GM20000 (cell line): ENCODE measurements at regions not wholly inside any gene's neighbourhood (a gene's known extent, or its start where the extent isn't known, plus 50 kb on each side); places are given as distances from the start of the nearest gene placed in this dataset.
A peak's percentile ranks its signal among the peaks of the same experiment; 100 is the strongest.

Experiments
- DNase-seq: peaks from one replicate; pipeline ENCODE4 v3.0.0; 2012; ENCODE audit warnings: low spot score
- CTCF ChIP-seq: IDR thresholded peaks from 2 replicates; pipeline ENCODE4 v1.5.1; 2012; ENCODE audit warnings: mild to moderate bottlenecking, control low read depth; ENCODE audit errors: extremely low read depth, missing control alignments

GRCh38 chr9:23567516-23568165 lies 258.4 kb downstream of the ELAVL2 start:
- TF ChIP-seq CTCF: no peak
- DNase-seq: no peak

- peak; percentile 5 for DNase-seq
- no peak for TF ChIP-seq CTCF
Measured at GRCh38 chr9:23571414-23572104, 254.5 kb downstream of the ELAVL2 start.

GRCh38 chr9:23573800-23574199 lies 252.2 kb downstream of the ELAVL2 start:
- TF ChIP-seq CTCF: no peak

GRCh38 chr9:23577611-23578010 lies 248.4 kb downstream of the ELAVL2 start:
- TF ChIP-seq CTCF: no peak
- no peak for DNase-seq

More at GRCh38 chr9:23573800-23574199, 252.2 kb downstream of the ELAVL2 start:
- DNase-seq: no peak

- DNase-seq: no peak
- no peak for TF ChIP-seq CTCF
Measured at GRCh38 chr9:23581931-23582330, 244.1 kb downstream of the ELAVL2 start.

- TF ChIP-seq CTCF: no peak
- DNase-seq: no peak
Measured at GRCh38 chr9:23582836-23583235, 243.2 kb downstream of the ELAVL2 start.

GRCh38 chr9:23586906-23587305 lies 239.1 kb downstream of the ELAVL2 start:
- TF ChIP-seq CTCF: no peak
- DNase-seq: no peak
